ENCODE measurements at regions not wholly inside any gene's neighbourhood (a gene's known extent, or its start where the extent isn't known, plus 50 kb on each side); places are given as distances from the start of the nearest gene placed in this dataset.
A peak's percentile ranks its signal among the peaks of the same experiment; 100 is the strongest.

DNA sequence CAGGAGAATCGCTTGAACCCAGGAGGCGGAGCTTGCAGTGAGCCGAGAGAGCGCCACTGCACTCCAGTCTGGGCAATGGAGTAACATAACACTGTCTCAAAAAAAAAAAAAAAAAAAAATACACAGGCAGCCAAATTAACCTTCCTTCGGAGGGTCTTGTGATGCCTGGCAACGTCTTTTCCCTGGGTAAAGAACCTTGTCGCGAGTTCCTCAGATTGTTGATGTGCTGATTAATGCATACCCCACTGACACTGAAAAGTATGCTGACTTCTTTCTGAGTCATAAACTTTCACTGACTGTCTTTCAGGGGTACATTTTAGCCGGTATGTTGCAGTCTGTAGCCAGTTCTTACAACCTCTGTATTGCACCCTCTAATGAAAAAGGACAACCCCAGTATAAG is 95.1 kb upstream of the SOD1 start:
- DNase-seq: no peak

DNA sequence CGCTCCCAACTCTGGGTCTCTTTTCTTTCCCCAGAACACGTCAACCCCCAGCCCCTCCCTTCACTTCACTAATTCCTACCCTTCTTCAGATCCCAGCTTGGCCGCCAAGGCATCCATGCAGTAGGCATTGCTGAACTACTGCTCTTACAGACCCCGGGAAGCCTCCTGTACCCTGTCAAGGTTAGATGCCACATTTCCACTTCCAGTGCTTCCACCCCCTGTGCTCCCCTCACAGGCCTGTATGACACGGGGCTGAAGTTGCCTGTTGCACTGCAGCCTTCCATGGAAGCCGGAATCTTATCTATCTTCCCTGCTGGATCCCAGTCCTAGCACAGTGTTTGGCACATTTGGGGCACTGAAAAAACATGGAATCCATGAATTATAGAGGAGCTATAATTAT is 99.0 kb upstream of the SOD1 start:
- no peak for DNase-seq

DNA sequence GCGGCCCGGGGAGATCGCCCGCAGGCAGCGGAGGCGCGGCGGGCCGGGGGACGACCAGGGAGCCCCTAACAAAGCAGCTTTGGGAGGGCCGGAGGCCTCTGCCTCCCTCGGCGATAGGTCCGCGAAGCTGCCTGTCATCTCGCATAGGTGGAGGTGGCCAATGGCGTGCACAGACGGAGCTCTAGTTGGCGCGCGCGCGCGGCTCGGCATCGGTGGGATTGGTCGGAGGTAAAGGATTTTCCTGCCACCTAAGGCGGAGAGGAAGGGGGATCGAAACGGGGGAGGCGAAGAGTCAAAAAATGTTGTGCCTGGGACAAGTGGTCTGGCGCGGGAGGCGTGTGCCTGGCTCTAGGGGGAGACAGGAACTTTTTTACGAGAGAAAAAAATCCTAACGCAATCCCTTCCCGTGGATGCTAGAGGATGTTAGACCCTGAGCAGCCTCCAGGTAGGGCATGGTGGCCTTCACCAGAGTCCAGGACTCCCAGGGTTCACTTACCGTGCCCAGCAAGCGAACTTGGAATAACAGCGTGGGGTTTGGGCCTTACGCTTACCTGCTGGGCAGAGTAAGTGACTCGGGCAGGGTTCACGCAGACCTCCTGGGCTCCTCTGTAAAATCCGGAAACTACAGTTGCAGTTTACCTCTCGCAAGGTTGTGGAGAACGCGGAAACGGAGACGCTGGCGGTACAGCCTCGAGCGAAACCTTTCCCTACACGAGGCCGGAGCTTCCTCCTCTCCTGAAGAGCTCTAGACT is 99.9 kb upstream of the SOD1 start:
- peak; percentile 94 for DNase-seq

DNA sequence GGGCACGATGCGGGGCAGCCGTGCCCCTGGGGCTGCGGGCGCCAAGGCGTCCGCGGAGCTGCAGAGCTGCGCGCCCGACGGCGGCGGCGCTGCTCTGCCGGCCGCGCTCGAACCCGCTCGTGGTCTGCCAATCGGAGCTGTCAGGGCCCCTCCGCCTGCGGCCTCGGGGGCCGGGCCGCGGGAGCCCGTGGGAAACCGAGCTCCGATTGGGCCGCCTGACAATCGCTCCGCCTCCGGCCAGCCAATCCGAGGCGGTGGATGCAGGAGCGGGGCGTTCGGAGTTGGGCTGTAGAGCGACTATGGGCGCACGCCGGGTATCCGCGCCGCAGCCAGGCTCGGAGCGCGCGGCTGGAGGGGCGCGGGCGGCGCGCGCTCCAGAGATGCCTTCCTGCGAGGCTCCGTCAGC is 100.5 kb upstream of the SOD1 start:
- peak; percentile 93 for DNase-seq

DNA sequence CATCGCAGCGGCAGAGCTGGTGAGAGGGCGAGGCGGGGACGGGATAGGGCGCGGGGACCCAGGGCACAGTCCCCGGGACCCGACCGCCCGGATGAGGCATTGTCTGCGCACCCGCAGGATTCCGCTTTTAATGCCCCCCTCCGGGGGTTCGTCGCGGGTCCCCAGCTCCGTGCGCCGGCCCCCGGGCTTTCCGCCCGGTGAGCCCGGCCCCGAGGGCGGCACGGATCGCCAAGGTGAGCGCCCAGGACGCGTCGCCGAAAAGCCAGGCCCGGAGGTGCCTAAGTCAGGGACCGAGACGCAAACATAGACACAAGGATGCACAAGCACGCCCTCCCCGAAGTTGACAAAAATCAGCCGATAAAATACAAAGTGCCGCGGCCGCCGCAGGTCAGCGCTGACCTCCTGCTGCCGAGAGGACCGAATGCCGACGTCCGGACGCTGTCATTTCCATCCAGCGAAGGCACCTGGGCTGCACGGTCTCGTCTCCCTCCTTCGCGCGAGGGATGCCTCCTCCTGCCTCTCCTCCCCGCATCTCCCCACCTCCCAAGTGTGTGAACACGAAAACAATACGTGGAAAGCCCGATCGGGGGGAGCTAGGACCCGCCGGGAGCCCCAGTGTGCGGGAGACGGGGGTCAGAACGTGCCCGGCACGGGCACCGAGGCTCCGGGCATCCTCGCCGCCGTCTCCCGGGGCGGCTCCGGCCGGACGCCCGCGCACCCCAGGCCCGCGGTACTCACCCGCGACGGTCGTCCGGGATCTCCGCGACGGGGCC is 101.1 kb upstream of the SOD1 start:
- peak; percentile 47 for DNase-seq

DNA sequence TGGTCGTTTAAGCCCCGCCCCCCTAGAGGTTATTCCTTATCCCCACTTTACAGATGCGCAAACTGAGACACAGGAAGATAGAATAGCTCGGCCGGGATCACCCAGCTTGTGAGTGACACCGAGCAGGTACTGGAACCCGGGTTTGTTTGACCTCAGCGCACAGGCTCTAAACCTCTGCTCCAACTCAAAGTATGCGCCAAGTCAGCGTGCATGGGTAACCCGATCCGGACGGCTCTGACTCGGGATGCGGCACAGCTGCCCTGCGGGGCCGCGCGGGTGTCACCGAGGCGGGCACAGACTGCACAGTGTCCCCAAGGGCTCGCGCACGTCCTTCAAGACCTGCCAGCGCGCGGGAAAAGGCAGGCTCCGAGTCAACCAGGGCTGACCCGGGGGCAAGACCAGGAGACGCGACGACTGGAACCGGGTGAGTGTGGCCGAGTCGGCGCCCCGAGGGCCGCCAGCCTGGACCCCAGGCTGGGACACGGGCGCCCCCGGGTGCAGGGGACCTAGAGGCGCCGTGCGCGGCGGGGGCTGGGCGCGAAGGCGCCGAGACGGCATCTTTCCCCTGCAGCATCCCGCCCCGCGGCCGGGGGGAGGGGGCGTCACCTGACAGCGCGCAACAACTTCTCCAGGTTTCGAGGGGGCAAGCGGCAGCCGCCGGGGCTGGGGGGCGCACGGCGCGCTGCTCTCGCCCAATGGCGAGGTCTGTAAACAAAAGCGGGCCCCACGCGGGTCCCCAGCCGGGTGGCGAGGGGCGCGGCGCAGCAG is 101.9 kb upstream of the SOD1 start:
- DNase-seq: peak; percentile 32

DNA sequence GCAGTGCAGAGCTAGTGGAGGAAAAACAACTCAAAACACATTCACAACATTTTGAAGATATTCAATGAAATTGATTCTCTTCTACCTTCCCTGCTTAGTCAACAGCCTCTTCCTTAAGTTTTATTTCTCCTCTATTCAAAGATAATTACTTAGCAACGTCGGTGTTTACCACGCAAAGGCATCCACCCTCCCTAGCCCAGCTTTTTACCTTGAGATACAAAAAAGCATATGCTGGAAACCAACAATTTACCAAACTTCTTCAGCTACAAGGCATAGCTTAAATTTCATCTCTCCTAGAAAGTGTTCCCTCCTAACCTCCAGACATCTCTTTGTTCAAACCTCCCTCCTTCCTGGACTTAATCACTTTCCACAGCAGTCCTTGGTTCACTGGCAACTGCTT is 102.8 kb upstream of the SOD1 start:
- no peak for DNase-seq

DNA sequence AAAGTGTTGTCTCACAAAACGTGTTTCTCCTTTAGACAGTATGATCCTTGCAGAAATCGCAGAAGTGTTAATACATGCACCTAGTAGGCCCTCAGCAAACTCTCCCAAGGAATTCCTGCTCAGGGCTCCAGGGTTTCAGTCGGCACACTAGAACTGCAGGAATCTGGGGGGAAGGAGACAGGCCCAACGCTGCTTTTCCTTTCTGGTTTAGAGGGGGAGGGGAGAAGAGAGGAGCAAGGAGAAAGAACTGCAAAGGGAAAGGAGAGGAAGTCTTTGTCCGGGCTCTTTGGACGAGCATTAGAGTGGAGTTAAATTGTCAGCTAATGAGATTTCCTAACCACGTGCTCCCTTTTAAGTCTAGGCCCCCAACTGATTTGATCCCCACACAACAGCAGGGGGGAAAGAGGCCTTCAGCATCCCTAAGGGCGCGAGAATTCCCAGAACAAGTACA is 103.7 kb upstream of the SOD1 start:
- no peak for DNase-seq

DNA sequence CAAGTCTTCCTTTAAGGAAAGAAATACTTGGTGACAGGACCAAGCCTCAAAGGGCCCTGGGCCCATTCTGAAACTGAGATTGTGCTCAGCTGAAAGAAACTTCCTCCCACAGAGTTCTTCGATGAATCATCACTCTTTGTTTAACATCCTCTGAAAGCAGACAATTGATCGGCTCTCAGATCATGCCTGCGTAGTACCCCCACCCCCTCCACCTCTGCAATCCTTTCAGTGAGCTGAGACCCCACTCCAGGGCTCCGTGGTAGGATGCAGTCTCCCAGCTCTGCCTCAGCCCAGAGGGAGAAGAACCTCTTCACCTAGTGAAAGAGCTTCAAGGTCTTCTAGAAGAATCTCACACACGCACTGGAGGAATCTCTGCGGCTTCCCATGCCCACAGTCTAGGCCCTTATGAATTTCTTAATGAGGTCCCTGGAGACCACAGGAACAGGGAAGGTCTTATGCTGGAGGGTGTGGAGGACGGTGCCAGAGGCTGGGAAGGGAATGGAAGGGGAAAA is 104.9 kb upstream of the SOD1 start:
- DNase-seq: peak; percentile 45

DNA sequence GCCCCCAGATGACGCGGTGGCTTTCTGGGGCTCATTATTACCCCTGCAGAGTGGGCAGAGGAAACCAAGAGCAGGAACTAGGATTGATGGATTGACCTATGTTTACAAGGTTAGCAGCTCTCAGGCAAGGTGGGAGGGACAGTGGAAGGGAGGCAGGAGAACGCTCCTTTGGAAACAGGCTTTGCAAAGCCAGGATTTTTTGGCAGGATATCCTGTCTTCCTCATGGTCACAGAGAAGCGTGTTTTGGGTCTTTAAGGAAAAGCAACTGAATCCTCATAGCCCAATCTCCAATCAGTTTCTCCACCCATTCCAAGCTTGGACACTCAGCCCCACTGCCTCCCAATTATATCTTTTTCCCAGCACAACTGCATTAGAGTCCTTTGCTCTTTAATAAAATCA is 105.6 kb upstream of the SOD1 start:
- no peak for DNase-seq

DNA sequence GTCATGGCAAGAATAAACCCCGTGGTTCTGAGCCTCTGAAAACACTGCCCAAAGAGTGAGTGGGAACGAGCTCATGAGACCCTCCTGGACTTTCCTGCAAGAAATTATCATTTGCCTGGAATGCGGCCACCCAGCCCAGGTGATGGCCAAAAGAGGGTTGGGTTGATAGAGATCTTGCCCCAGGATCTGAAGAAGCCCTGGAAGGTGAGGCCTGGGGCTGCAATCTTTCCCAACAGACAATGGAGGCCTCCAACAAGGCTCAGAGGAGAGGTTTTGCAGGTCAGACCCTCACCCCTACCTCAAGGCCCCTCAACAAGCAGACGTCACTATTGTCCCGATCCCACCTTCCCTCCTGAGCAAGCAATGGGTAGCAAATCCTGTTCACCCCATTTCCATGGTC is 106.0 kb upstream of the SOD1 start:
- DNase-seq: no peak

DNA sequence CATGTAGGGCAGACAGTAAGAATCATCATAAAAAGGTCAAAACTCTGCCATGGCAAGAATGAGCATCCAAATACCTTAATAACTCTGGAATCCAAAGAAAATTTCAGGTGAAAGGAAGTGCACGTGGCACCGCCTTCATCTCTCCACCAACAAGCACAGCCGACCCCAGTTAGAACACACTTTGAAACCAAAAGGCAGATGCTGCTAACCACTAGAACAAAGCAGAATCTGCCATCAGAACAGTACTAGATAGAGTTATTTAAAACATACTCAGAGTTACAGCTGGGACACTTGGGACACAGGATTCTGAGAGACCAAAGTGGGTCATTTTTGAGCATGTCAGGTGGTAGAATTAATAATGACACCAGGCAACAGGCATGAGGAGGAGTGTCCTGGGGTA is 106.7 kb upstream of the SOD1 start:
- DNase-seq: no peak

DNA sequence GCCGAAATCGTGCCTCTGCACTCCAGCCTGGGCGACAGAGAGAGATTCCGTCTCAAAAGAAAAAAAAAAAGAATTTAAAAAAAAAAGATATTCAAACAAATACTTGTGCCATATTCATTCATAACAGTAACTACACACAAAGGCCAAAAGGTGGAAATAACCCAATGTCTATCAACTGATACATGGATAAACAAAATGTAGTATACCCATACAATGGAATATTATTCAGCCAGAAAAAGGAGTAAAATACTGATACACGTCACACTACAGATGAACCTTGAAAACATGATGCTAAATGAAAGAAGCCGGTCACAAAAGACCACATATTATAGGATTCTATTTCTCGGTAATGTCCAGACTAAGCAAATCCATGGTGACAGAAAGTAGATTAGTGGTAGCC is 109.4 kb upstream of the SOD1 start:
- DNase-seq: no peak

DNA sequence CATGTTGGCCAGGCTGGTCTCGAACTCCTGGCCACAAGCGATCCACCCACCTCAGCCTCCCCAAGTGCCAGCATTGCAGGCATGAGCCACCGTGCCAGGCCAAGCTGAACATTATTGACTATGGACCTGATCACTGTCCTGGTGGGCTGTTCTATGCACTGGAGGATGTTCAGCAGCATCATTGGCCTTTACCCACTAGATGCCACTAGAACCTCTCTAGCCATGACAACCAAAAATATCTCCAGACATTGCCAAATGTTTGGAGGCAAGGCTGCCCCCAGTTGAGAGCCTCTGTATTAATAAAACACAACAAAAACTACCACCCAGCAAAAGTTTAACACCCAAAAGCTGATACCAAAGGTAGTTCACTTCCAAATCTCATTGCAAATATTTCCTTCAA is 110.8 kb upstream of the SOD1 start:
- no peak for DNase-seq

DNA sequence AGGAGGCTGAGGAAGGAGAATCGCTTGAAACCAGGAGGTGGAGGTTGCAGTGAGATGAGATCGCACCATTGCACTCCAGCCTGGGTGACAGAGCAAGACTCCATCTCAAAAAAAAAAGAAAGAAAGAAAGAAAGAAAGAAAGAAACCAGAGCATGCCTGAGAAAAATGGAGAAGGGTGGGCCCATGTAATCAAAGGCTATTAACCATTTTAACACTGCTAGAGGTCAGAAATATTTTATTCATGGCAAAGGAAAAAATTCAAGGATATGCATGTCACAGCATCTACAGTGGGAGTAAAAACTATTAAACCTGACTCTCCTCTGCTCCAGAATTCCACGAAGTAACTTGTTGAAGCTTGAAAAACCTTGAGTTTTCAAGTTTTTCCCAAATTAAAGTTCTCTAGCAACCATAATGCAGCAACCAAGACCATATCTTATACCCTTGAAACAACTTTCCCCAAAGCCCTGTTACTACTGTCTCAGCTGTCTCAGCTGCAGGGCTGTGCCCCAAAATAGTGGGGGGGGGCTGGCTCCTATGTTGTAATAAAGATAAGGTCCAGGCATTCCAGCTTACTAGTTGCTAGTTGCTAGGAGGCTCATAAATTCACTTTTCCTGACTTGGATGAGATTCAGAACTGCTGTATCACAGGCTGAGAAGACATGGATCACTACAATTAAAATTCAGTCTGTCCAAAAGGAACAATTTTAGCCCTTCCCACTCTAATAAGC is 112.9 kb upstream of the SOD1 start:
- DNase-seq: no peak

DNA sequence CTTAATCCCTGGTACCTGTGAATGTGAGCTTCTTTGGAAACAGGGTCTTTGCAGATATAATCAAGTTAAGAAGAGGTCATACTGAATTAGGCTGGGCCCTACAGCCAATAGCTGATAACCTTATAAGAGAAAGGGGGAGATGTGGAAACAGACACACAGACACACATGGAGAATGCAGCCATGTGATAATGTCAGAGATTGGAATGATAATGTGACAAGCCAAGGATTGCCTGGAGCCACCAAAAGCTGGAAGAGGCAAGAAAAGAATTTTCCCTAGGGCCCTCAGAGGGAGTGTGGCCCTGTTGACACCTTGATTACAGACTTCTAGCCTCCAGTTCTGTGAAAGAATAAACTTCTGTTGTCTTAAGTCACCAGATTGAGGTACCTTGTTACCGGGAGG is 114.5 kb upstream of the SOD1 start:
- DNase-seq: no peak

DNA sequence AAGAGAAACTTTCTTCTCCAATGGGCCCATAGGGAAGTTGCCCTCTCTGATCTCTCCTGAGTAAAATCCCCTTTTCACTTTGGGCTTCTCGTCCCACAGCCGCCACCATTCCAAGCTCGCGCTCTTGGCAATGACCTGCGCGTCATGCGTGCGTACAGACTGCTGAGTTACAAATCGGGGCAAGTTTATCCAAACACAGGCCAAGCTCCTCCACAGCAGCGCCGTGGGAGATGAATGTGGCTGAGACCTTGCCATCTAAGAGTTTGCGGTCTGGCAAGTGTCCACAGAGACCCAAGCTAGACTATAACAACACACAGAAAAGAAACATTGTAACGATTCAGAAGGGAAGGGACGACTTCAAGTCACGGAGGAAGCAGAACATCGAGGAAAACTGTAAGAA is 116.3 kb upstream of the SOD1 start:
- no peak for DNase-seq

DNA sequence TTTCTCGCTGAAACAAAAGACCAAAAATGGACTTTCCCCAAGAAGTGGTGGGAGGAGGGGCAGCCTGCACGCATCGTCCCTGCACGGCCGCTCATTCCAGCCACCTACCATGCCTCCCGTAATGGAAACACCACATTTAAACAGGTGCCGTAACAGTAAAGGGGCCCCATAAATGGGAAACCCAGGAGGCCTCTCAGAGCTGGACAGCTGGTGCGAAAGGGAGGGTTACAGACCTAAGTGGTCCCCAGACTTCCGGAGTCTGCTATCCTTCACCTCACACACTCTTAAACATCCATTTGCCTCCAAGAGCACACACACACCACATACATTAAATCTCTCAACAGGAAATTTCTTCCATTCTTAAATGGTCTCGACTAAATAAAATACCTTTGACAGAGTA is 120.7 kb upstream of the SOD1 start:
- no peak for DNase-seq

DNA sequence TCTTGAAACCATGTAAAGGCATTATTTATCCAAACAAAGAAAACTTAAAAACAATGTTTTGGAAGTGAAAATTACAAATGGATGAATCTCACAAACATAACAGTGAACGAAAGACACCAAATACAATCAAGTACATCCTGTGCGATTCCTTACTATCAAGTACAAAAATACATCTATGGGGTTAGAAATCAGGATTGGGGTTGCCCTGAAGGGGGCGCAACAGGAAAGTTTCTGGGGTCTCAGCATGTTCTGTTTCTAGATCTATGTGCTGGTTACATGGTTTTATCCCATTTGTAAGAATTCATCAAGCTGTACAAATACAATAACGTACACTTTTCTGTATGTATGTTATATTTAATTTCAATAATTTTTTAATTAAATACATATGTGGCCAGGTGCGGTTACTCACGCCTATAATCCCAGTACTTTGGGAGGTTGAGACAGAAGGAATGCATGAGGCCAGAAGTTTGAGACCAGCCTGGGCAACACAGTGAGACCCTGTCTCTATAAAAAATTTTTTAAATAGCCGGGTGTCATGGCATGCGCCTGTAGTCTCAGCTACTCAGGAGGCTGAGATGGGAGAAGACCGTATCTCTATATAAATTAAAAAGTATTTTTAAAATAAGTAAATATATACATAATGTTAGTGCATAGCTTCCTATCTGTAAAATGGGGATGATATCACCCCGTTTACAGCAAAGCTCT is 121.5 kb upstream of the SOD1 start:
- peak; percentile 26 for DNase-seq

DNA sequence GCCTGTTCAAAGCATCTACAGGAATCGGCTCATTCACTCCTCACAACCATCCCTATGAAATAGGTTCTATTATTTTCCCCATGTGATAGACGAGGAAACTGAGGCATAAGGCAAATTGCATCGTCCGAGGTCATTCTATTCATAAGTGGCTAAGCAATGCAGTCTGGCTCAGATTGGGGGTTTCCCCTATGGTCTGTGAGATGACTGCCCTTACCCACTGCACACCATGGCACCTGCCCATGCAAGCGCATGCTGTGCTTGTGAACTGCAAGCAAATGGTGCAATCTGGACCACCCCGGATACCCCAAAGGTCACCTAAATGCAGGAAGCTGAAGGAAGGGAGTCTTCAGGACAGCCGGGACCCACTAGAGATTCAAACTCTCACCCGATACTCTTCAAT is 123.4 kb upstream of the SOD1 start:
- no peak for DNase-seq

DNA sequence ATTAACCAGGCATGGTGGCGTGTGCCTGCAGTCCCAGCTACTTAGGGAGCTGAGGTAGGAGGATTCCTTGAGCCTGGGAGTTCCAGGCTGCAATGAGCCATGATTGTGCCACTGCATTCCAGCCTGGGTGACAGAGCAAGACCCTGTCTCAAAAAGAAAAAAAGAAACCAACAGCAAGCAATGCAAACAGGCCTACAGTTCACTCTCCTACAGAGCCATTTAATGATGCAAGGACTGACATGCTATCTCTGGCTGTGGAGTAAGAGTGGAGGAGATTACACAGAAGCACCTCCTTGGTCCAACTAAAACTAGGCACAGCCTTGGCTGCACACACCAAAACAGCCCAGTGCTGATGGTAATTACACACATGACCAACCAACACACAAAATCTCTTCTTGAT is 127.5 kb upstream of the SOD1 start:
- DNase-seq: no peak
